GM12864 (cell line): ENCODE measurements at regions not wholly inside any gene's neighbourhood (a gene's known extent, or its start where the extent isn't known, plus 50 kb on each side); places are given as distances from the start of the nearest gene placed in this dataset.

ENCODE experiments used
- DNase-seq: peaks from one replicate; pipeline ENCODE4 v3.0.0-alpha.2; 2011; ENCODE audit warnings: low read depth
- H3K4me3 ChIP-seq: 2 replicates; pipeline ENCODE4 v1.5.1; 2011; ENCODE audit warnings: mild to moderate bottlenecking, low read depth, low read length, control low read depth
- TF ChIP-seq, protein P1 (sequence below): IDR thresholded peaks from 2 replicates; pipeline ENCODE4 v1.5.1; 2011; ENCODE audit warnings: low read depth, mild to moderate bottlenecking, moderate library complexity, low read length, control low read depth, inconsistent platforms; ENCODE audit errors: missing control alignments

DNA sequence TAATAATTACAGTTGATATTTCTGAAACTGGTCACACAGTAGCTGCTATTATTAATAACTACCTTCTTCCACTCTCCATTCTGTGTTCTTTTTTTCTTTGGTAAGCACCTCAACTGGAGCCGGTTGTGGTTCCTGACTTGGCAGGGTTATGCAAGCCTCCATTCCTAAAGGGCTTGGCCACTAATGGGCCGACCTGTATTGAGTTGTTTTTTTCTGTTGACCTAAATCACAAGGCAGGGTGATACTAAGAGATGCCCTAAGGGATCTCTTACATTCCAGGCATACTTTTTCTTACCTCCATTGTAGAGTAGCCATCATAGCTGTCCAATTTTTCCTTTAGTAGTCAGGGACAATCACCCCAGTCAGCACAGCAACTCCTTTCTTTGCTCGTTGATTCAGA lies 1295.8 kb upstream of the ADGRL3 start:
- TF ChIP-seq, protein P1, sequence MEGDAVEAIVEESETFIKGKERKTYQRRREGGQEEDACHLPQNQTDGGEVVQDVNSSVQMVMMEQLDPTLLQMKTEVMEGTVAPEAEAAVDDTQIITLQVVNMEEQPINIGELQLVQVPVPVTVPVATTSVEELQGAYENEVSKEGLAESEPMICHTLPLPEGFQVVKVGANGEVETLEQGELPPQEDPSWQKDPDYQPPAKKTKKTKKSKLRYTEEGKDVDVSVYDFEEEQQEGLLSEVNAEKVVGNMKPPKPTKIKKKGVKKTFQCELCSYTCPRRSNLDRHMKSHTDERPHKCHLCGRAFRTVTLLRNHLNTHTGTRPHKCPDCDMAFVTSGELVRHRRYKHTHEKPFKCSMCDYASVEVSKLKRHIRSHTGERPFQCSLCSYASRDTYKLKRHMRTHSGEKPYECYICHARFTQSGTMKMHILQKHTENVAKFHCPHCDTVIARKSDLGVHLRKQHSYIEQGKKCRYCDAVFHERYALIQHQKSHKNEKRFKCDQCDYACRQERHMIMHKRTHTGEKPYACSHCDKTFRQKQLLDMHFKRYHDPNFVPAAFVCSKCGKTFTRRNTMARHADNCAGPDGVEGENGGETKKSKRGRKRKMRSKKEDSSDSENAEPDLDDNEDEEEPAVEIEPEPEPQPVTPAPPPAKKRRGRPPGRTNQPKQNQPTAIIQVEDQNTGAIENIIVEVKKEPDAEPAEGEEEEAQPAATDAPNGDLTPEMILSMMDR, result no peak
- no peak overlapping the region for H3K4me3 ChIP-seq
- no peak for DNase-seq

DNA sequence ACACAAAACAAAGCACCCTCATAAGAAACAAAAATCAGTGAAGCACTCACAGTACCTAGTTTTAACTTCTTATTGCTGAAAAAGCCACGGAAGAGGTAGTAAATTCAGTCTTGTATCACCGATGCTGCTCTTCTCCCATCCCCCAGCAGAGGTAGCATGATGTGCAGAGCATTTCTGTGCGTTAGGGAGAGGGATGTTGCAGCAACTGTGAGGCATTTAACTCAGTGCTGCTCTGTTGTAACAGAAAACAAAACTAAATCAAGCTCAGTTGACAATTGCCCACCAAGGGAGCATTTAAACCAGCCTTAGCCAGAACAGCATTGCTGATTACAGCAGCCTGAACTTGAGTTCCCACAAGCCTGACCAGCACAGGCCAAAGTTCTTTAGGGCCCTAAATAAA lies 1279.7 kb upstream of the ADGRL3 start:
- no peak for DNase-seq
- H3K4me3 ChIP-seq, result no peak overlapping the region
- TF ChIP-seq, protein P1, result no peak

DNA sequence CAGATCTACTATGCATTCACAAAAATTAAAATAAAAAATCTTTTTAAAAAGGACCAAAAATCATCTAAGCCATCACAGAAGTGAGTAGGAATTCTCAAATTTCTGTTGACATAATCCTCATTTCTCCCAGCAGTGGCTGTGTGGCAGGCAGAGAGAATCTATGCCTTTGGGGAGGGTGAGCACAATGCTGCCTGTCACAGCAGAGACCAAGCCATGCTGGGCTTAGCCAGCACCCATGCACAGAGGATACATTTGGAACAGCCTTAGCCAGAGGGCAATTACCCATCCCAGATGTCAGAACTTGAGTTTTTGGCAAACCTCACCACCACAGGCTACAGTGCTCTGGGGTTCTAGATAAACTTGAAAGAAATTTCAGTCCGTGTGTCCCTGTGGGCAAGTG lies 1274.8 kb upstream of the ADGRL3 start:
- no peak overlapping the region for H3K4me3 ChIP-seq
- no peak for DNase-seq
- TF ChIP-seq, protein P1, result no peak

DNA sequence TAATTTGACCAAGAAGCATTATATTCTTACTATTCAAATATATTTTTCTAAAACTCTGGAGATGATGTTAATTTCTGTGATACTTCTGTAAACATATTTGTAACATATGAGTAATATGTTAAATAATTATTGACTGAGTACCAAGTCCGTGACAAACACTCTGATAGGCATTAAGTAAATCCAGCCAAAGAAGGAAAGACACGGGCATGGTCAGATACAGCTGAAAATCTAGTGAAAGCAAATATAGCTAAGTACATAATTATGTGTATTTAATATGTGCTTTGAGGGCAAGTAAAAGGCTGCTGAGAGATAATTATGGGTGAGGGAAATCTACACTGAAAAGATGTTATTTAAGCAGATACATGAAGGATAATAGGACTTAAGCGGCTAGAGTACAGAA lies 1263.6 kb upstream of the ADGRL3 start:
- DNase-seq, result no peak
- H3K4me3 ChIP-seq, result no peak overlapping the region
- TF ChIP-seq, protein P1, result no peak

DNA sequence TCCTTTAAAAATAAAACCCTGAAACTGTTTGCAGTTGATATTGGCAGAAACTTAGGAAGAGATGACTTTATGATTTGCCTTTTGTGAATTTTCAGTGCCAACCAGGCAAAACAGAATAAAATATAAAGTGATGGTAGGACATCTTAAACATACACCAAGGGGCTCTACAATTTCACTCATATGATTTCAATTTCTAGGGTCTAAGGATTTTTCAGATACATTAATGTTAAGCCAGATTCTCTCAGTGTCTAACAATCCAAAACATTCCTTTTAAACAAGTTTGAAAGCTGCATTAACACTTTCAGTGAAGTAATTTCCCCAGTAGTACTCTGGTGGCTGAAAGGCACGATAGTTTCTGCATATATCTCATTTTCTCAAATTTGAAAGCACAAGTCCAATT lies 1262.0 kb upstream of the ADGRL3 start:
- no peak for DNase-seq
- TF ChIP-seq, protein P1, result no peak
- no peak overlapping the region for H3K4me3 ChIP-seq

DNA sequence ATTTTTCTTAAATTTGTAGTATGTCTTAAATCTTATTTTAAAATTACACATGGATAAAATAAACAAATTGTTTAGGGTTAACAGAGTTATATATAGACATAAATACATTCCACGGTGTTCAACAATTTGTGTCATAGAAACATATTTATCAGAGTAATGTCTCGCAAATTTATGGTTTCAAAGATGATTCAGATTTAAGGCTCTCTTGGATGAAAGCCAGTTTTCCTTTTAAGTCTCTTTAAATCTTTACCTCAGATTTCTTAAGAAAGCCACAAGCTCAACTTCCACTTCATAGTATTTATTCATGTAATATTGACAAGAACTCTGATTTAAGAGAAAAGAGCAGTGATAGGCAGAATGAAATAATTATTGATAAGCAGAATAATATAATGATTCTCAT lies 1254.8 kb upstream of the ADGRL3 start:
- DNase-seq, result no peak
- TF ChIP-seq, protein P1, result no peak

DNA sequence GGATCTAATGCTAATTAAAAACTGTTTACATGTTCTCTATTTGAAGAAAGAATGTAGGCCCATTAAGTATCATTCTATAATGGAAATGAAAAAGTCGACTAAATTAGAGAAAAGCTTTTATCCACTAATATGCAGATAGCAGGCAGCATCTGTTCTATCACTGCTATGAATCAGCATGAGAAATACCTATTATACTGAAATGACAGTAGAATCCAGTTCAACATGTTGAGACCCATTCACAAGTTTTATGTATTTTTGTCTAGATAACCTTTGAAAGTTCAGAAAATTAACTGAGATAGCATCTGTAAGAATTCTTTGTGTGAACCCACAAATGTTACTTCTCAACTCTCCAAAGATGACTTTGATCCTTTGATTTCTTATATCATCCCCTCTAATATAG lies 1254.4 kb upstream of the ADGRL3 start:
- DNase-seq, result no peak
- H3K4me3 ChIP-seq, result no peak overlapping the region
- TF ChIP-seq, protein P1, result no peak

More for the DNA sequence above, 1254.8 kb upstream of the ADGRL3 start:
- no peak overlapping the region for H3K4me3 ChIP-seq
